OCI-LY1 (cell line): ENCODE measurements at regions not wholly inside any gene's neighbourhood (a gene's known extent, or its start where the extent isn't known, plus 50 kb on each side); places are given as distances from the start of the nearest gene placed in this dataset.

Experiments used
- H2AFZ ChIP-seq: fragments of 200-600 bp; sonication (generic), shearing (Covaris generic); 2 replicates; pipeline ENCODE4 v1.6.0; 2014; ENCODE audit warnings: antibody characterized with exemption, mild to moderate bottlenecking, low read length
- H3F3A ChIP-seq: fragments of 200-600 bp; sonication (generic), shearing (Covaris generic); 2 replicates; pipeline ENCODE4 v1.6.0; 2014; ENCODE audit warnings: mild to moderate bottlenecking, antibody characterized with exemption, low read length, moderate library complexity; ENCODE audit not compliant: insufficient read depth
- H3K27ac ChIP-seq: fragments of 200-600 bp; sonication (generic); 2 replicates; pipeline ENCODE4 v1.5.1; 2014; ENCODE audit warnings: low read length, mixed run types, mild to moderate bottlenecking, low read depth; ENCODE audit not compliant: poor library complexity, severe bottlenecking
- H3K27me3 ChIP-seq: fragments of 200-600 bp; sonication (generic); 2 replicates; pipeline ENCODE4 v1.6.0; 2014; ENCODE audit warnings: antibody characterized with exemption, mild to moderate bottlenecking, low read length, moderate library complexity; ENCODE audit not compliant: insufficient read depth
- H3K36me3 ChIP-seq: fragments of 200-600 bp; sonication (generic); 2 replicates; pipeline ENCODE4 v1.6.1; 2014; ENCODE audit warnings: mild to moderate bottlenecking, antibody characterized with exemption, low read length, moderate library complexity, mixed read lengths; ENCODE audit not compliant: insufficient read depth
- H3K4me1 ChIP-seq: fragments of 200-600 bp; sonication (generic); 2 replicates; pipeline ENCODE4 v1.5.1; 2014; ENCODE audit warnings: mild to moderate bottlenecking, low read length, moderate library complexity; ENCODE audit not compliant: insufficient read depth, severe bottlenecking
- H3K4me2 ChIP-seq: fragments of 200-600 bp; sonication (generic), shearing (Covaris generic); 2 replicates; pipeline ENCODE4 v1.6.1; 2014; ENCODE audit warnings: low read length
- H3K4me3 ChIP-seq: fragments of 200-600 bp; sonication (generic); 2 replicates; pipeline ENCODE4 v1.5.1; 2014; ENCODE audit warnings: low read length, low read depth, mild to moderate bottlenecking, mixed read lengths; ENCODE audit not compliant: poor library complexity, severe bottlenecking
- H3K79me2 ChIP-seq: fragments of 200-600 bp; shearing (Covaris generic); 2 replicates; pipeline ENCODE4 v1.6.1; 2016; ENCODE audit warnings: mixed run types, low read length, mixed read lengths; ENCODE audit not compliant: insufficient read depth
- H3K9ac ChIP-seq: fragments of 200-600 bp; sonication (generic), shearing (Covaris generic); 2 replicates; pipeline ENCODE4 v1.6.1; 2014; ENCODE audit warnings: mild to moderate bottlenecking, low read length, mixed read lengths
- H3K9me2 ChIP-seq: fragments of 200-600 bp; sonication (generic), shearing (Covaris generic); 2 replicates; pipeline ENCODE4 v1.6.1; 2014; ENCODE audit warnings: low read depth, mild to moderate bottlenecking, low read length, mixed read lengths
- H3K9me3 ChIP-seq: fragments of 200-600 bp; shearing (Covaris generic); 2 replicates; pipeline ENCODE4 v1.6.1; 2014; ENCODE audit warnings: low read length, mixed read lengths
- H4K20me1 ChIP-seq: fragments of 200-600 bp; sonication (generic), shearing (Covaris generic); 2 replicates; pipeline ENCODE4 v1.6.0; 2016; ENCODE audit warnings: mild to moderate bottlenecking, low read length; ENCODE audit not compliant: insufficient read depth
- EZH2 ChIP-seq: fragments of 200-600 bp; sonication (generic), shearing (Covaris generic); IDR thresholded peaks from 2 replicates; pipeline ENCODE4 v1.8.0; 2017; ENCODE audit warnings: borderline replicate concordance, mixed run types, mild to moderate bottlenecking, antibody characterized with exemption, low read length, moderate library complexity, mixed read lengths
- TF ChIP-seq, protein P1 (sequence below): fragments of 200-600 bp; sonication (generic), shearing (Covaris generic); IDR thresholded peaks from 2 replicates; pipeline ENCODE4 v1.5.1; 2017; ENCODE audit warnings: mild to moderate bottlenecking, antibody characterized with exemption, low read length, moderate library complexity, mixed read lengths

DNA sequence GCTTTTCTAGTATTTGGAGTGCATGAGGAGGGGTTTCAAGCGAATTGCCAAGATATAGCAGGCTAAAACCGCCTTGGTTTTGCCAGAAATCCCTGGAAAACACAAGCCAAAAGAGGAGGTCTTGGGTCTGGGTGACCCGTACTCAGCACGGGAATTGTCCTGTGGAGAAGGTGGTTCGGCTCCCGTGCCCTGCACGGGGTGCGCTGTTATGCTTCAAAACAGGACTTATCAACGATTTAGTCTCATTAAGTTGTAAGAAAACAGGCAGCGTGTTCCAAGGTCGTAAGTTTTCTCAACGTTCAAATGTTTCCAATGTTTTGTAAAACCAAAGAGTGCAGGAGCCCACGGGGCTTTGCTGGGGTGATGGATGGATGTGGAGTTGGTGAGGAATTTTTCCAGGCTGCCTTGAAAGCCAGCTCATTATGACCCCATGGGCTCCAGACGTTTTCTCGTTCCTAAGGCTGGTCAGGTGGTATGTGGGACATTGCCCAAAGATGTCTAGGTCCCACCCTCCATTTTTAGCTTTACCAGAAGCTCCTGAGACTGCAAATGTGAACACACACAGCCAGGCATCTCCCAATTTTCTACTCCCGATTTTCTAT lies 75.4 kb upstream of the CLDN14 start:
- no peaks in the 10 kb centered on the region for H3K4me1 ChIP-seq
- H3K36me3 ChIP-seq: no peaks in the 10 kb centered on the region
- H2AFZ ChIP-seq: no peak overlapping the region
- H3K27me3 ChIP-seq: peaks cover 4% of the 10 kb centered on the region; the same call in 1 of the 2 replicates
- H4K20me1 ChIP-seq: no peaks in the 10 kb centered on the region
- H3K4me2 ChIP-seq: no peak overlapping the region
- H3K9me3 ChIP-seq: peaks cover 3% of the 10 kb centered on the region; the same call in 1 of the 2 replicates
- H3K9ac ChIP-seq: no peak overlapping the region
- H3K79me2 ChIP-seq: no peaks in the 10 kb centered on the region
- H3K4me3 ChIP-seq: no peak overlapping the region
- H3F3A ChIP-seq: no peaks in the 10 kb centered on the region
- H3K9me2 ChIP-seq: no peaks in the 10 kb centered on the region
- TF ChIP-seq, protein P1, sequence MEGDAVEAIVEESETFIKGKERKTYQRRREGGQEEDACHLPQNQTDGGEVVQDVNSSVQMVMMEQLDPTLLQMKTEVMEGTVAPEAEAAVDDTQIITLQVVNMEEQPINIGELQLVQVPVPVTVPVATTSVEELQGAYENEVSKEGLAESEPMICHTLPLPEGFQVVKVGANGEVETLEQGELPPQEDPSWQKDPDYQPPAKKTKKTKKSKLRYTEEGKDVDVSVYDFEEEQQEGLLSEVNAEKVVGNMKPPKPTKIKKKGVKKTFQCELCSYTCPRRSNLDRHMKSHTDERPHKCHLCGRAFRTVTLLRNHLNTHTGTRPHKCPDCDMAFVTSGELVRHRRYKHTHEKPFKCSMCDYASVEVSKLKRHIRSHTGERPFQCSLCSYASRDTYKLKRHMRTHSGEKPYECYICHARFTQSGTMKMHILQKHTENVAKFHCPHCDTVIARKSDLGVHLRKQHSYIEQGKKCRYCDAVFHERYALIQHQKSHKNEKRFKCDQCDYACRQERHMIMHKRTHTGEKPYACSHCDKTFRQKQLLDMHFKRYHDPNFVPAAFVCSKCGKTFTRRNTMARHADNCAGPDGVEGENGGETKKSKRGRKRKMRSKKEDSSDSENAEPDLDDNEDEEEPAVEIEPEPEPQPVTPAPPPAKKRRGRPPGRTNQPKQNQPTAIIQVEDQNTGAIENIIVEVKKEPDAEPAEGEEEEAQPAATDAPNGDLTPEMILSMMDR: no peak
- H3K27ac ChIP-seq: no peak overlapping the region

DNA sequence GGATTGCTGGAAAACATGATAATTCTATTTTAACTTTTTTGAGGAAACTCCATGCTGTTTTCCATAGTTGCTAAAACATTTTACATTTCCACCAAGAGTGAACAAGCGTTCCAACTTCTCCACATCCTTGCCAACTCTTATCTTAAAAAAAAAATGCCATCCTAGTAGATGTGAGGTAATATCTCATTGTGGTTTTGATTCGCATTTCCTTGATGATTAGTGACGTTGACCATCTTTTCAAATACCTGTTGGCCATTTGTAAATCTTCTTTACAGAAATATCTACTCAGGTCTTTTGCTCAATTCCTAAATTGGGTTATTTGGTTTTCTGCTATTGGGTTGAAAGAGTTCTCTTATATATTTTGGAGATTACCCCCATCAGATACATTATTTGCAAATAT lies 77.4 kb upstream of the CLDN14 start:
- H2AFZ ChIP-seq: no peak overlapping the region
- H3K4me1 ChIP-seq: no peaks in the 10 kb centered on the region
- H3K27me3 ChIP-seq: peaks cover 4% of the 10 kb centered on the region; the same call in 1 of the 2 replicates
- TF ChIP-seq EZH2: no peak
- TF ChIP-seq, protein P1: no peak
- no peaks in the 10 kb centered on the region for H3K9me2 ChIP-seq
- no peak overlapping the region for H3K4me2 ChIP-seq
- H3K9ac ChIP-seq: no peak overlapping the region
- H3F3A ChIP-seq: no peaks in the 10 kb centered on the region
- no peaks in the 10 kb centered on the region for H4K20me1 ChIP-seq
- H3K4me3 ChIP-seq: no peak overlapping the region
- H3K9me3 ChIP-seq: peaks cover 3% of the 10 kb centered on the region; the same call in 1 of the 2 replicates
- H3K36me3 ChIP-seq: no peaks in the 10 kb centered on the region
- H3K27ac ChIP-seq: no peak overlapping the region
- no peaks in the 10 kb centered on the region for H3K79me2 ChIP-seq

DNA sequence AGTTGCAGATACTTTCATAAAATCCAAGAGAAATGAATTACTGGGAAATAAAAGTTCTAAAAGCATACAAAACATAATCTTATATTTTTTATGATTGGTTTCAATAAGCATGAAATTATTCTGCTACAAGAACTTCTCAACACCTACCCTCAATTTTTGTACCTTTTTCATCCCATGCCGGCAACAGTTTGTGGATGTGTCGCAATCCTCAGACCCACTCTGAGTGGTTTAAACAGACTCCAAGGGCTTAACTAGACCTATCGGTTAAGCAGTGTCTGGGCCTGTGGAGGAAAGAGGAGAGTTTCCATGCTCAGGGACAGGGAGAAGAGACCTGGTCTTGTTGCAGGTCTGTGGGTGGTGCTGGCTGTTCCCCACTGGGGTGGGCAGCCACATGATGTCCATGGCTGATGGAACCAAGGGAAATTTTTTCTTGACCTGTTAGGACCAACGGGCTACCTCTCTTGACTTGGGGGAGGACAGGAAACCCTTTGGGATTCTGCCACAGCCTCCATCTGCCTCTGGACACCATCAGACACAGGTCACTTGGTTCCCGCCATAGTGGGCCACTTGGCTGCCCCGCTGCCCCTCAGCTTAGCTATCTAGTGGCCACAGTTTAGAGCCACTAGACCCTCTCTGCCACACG lies 81.1 kb upstream of the CLDN14 start:
- Histone ChIP-seq H3K4me2 (no peak overlapping the region), H3F3A (no peaks in the 10 kb centered on the region), H2AFZ (no peak overlapping the region), H3K4me1 (no peaks in the 10 kb centered on the region), H3K27ac (no peak overlapping the region), H3K36me3 (no peaks in the 10 kb centered on the region), H3K9me2 (no peaks in the 10 kb centered on the region), H3K79me2 (no peaks in the 10 kb centered on the region), H3K9ac (no peak overlapping the region), H3K27me3 (no peaks in the 10 kb centered on the region; the same call in 1 of the 2 replicates), H3K4me3 (no peak overlapping the region), H4K20me1 (no peaks in the 10 kb centered on the region), H3K9me3 (peaks cover 3% of the 10 kb centered on the region; the same call in 1 of the 2 replicates)
- TF ChIP-seq, protein P1: no peak
- TF ChIP-seq EZH2: no peak
